NCI-H1417 (cell line): ENCODE measurements at regions not wholly inside any gene's neighbourhood (a gene's known extent, or its start where the extent isn't known, plus 50 kb on each side); places are given as distances from the start of the nearest gene placed in this dataset.
"Not testable (repeated sequence)": the region's sequence is repeated elsewhere in the genome, so short reads cannot be mapped to it uniquely, and the experiment has no call there.

Source experiments
- DNase-seq, 3 experiments: peaks; one replicate each; lab custom pipeline; 2025; lab: John Stamatoyannopoulos, UW

DNA sequence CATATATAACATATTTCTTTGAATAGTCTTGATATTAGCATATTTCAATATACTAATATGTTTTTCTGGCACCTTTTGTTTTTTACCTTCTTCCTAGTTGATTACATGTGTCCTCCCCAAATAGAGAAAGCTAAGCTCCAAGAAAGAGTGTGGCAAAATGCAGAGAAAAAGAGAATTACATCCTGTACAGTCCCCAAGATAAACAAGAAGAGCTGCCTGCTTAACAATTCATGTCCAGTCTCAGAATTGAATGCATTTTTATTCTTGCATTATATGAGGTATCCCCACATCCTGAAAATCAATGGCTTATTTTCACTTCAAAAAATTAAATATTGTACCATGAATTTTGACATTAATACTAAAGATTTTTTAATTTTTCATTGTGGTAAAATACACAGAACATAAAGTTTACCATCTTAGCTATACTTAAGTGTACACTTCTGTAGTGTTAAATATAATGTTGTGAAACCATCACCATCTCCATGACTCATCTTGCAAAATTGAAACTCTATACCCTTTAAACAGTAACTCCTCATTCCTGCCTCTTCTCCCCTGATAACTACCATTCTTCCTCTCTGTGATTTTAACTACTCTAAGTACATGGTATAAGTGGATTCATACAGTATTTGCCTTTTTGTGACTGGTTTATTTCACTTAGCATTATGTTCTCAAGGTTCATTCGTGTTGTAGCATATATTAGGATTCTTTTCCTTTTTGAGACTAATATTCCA lies 490.3 kb downstream of the COL12A1 start:
- DNase-seq = no peak

DNA sequence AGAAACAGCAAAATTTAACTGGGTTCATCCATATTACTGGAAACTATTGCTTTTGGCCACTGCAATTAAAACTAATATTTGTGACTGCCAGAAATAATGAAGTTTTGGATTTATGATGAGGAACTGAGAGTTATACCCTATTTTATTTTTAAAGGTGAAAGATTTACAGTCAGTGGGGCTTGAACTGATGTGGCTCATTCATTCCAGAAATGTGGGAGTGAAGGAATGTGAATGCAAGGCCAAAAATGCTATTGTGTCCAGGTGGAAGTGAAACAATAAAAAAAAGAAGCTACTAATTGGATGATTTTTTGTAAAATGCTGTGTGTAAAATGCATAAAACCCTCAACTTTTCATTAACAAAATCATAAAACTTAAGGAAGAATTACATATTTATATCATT lies 491.9 kb downstream of the COL12A1 start:
- no peak for DNase-seq

DNA sequence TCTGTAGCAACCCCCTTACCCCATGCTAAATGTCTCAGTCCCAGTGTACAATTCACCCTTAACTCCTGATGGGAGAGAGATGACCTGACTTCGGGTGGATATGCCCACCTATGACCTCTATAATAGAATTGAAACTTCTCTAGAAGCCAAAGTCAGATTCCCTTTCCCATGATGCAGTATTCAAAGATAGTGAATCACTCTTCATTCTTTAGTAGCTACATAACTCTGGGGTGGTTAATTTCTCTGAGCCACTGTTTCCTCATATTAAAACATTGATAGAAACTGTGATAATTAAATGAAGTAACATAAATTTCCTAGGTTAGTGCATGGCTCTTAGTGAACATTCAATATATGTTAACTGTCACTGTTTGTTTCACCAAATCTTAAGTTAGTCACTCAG lies 500.4 kb downstream of the COL12A1 start:
- DNase-seq = no peak

DNA sequence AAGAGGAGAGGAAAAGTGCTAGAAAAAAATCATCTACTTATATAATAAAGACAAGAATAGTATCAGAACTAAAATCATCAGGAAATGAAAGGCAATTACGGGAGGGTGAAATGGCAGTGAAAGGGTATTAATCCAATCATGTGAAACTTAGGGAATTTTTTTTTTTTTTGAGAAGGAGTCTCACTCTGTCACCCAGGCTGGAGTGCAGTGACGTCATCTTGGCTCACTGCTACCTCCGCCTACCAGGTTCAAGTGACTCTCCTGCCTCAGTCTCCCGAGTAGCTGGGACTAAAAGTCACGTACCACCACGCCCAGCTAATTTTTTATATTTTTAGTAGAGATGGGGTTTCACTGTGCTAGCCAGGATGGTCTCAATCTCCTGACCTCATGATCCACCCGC lies 501.3 kb downstream of the COL12A1 start:
- DNase-seq = not testable (repeated sequence)

DNA sequence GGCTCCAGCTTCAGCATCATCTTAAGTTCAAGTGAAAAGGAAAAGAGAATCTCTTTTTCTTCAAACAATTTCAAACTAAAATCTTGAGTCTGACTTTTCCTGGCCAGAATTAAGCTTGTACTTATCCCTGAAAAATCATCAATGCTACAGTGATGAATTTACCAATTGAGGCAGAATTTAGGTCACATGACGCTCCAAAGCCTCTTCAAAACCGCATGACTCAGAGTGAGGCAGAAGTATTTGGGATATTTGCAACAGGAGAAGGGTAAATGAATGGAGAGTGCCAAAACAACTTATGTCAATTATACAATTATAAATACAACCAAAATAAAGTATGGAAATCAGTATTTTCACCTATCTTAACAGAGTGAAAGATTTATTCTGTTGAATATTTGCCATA lies 515.5 kb downstream of the COL12A1 start:
- no peak for DNase-seq

DNA sequence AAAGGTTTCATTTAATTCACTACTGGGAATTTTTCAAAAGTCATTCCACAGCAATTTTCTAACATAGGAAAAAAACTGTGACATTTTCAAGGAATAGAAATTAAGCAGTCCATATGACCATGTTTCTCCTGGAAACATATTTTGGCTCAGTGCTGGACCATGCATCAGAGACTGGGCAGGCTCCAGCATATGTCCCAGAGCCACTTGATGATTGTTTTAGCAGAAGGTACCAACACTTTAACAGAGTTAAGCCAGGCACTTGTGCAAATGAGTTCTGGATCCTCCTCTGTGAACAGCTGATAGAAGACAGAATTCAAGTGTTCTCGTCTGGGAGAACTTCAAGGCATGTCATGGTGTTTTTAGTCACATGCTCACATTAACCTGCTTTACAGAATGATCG lies 516.3 kb downstream of the COL12A1 start:
- no peak for DNase-seq

DNA sequence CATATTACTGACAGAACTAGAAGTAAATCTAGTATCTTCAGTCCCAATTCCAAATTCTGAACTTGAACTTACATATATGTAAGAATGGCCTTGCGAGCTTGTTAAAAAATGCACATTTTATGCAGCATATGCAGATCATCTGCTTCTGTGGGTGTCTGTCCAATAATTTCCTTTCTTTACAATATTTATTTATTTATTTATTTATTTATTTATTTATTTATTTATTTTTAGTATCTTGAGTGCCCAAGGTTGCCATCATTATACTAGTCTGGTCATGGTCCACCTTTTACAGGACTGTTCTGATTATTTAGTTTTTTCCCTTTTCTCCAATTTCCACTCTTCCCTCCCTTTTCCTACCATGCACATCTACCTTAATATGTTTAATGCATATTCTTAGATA lies 528.4 kb downstream of the COL12A1 start:
- no peak for DNase-seq

DNA sequence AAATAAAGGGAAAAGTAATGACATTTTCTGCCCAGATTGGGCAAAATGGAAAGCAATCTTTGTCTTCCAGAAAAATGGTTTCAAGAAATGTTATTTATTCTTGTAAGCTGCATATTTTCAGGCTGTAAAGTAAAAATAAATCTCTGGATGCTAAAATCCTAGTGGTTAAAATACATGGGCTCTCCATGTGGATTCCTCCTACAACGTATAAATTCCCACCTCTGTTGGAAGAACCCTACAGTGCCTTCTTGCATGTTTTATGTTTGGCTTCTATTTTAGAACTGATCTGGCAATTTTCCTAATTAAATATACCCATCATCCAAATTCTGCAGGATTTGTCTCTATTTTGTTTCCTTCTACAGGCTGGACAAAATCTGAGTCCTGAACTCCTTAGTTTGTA lies 528.9 kb downstream of the COL12A1 start:
- DNase-seq = no peak

DNA sequence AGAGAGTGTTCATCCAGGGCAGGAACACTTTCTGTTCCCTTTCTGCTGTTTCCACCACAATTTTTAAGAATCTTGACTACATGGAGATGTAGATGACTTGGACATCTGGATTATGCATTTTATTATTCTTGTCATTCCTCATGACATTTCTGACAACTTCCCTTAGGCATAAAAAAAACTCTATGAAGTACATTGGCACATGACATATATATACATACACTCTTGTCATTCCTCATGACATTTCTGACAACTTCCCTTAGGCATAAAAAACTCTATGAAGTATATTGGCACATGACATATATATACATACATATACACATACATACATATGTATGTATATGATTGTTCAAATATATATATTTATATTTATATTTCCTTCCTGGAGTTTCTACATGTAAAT lies 531.5 kb downstream of the COL12A1 start:
- DNase-seq = no peak

DNA sequence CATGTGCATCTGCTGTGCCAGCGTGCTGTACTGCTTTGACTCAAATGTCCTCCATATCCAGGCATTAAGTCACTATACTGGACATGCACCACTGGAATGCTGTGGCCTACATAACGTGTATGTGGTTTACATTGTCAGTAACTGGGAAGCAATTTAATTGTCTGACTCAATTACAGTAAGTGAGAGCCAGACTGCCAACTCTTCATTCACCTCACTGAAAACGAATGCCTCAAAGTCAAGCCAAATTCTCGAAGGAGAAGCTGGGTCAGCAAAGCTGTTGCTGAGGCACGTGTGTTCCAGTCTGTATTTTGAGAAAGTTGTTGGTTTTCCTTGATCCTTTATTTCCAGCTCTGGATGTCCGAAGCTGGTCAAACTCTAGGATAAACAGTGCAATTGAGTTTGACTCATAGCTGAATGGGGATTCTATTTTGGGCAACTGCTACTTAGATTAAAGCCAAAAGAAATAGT lies 534.3 kb downstream of the COL12A1 start:
- no peak for DNase-seq

DNA sequence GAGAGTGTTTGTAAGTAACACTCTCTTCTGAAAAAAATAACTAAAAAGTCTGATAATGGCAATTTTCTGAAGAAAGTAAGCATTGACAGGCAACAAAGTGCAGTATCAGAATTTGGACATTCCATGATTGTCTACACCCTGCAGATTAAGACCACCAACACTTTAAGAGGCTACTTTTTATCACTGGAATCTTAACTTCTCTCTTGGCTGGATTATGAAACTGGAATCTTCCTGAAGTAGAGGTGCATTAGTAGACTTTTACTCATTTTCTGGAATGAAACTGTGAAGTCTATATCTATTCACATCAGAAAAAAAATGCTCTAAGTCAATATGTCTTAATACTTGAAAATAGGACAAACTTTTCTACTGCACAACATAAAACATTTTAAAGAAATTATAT lies 547.5 kb downstream of the COL12A1 start:
- no peak for DNase-seq

DNA sequence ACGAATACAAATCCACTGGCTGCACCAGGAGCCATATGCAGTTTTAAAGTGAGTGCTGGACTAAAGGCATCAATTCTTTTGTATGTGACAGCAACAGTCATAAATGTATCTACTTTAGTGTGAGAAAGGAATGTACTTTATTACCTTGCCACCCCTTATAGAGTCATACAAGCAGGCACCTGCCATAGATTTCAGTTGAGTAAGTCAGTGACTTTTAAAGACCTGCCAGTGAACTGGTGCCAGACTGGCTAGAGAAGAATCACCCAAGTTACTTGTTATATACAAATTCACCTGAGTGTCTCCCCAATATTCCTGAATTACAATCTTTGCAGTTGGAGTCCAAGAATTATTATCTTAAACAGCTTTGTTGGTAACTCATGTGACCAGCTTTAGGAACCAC lies 547.9 kb downstream of the COL12A1 start:
- no peak for DNase-seq

DNA sequence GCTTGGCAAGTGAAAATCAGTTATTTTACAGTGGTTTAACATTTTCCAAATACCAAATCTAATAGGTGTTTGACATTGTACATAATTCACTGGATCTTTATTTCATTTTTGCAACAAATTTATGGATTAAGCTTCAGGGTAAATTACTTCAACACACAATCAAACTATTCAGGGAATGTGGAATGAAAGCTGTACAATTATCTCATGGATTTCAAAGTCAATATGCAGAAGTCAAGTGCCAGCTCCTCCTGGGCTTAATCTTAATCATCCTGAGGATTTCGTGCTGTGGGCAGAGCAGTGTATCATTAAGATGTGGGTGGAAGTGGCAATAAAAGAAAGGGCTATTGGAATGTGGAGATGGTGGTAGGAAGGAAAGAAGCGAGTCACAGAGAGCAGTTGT lies 548.8 kb downstream of the COL12A1 start:
- no peak for DNase-seq

DNA sequence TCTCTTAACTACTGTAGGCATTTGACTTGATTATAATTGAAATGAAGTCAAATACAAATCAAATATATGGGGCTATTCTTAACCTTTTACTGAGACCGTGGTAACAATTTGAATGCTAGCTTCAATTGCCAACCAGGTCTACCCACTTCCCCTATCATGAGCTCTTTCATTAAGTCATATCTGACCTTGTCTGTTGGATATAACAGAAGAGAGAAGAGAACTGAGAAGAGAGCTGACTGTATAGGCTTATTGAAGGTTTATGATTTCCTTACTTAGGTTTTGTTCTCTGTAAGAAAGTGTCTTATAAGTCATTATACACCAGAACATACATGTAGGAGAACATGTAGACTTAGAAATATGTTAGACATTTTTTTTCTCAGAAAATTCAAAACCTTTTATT lies 549.4 kb downstream of the COL12A1 start:
- DNase-seq = no peak

DNA sequence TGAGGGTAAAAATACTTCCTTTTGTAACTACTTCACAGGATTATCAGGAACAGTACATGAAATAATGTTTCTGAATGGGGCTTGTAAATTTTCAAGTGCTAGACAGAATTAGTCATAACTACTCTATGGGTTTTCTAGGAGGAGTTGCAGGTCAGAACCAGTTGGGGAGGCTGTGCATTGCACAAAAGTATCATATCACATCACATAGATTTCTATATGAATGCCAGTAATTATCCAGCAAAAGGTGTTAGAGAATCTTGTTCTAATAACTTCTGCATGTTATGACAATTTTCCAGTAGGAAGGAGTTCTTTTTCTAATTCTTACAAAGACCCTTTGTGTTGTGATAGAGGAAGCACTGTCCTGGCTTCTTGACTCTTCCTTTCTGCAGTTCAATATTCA lies 551.6 kb downstream of the COL12A1 start:
- DNase-seq = no peak

DNA sequence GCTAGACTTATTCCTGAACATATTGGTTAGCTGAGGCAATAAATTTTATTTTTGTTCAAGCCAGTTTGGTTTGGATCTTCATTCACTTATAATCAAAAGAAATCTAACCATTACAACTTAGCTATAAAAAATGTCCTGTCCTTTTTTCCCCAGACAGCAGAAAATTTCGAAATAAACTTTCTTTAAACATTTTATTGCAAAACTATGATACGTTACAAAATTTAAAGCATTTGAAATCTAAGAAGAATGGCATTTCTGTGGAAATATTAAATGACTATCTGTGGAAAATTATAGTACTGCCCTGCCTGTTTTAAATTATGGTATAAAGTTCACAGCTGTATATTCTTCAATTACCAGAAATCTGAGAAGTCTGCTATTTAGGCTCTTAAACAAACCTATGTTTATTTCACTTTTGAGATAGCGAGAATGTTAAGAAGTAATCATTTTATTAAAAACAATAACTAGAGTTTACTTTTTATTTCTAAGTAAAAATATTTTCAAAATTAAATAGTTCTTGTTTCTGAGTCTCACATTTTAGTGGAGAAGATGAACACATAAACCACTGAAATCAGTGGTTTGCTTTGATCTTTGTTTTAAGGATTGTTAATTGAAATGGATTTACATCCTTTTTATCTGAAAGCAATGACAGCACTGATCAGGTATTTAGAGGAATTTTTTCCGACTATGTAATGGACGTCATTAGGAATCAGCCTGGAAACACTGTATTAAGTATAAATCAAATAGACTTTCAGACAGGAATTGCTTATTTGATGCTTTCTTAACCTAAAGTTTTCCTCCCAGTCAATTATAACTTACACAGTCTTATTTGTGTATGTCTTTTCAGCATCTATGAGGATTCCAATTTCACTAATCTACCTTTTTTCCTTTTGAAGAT lies 553.7 kb downstream of the COL12A1 start:
- no peak for DNase-seq

DNA sequence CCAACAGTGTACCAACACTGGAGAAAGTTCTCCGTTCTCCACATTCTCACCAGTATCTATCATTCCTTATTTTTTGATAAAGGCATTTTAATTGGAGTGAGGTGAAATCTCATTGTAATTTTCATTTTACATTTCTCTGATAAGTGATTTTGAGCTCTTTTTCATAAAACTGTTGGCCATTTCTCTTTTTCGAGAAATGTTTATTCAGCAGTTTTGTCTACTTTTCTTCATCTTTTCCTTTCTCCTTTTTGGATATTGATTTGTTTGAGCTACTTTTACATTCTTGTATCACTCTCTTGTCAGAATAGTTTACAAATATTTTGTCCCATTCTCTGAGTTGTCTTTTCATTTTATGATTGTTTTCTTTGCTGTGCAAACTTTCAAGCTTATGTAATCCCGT lies 555.2 kb downstream of the COL12A1 start:
- DNase-seq = no peak

DNA sequence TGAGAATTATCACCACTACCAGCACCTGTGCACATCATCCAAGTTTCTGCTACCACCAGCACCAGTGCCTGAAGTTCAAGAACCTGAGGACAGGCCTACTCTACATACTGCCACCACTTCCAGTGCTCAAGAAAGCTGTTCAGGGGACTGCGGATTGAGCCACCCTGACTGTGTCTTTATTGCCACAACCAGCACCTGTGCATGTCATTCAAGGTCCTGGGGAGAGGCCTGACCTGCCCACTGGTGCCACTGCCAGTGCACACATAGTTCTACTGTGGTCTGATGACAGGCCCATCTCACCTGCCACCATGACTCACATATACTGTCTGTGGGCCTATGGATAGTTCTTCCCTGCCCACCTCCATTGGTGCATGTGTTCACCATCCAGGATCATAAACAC lies 559.4 kb downstream of the COL12A1 start:
- no peak for DNase-seq

DNA sequence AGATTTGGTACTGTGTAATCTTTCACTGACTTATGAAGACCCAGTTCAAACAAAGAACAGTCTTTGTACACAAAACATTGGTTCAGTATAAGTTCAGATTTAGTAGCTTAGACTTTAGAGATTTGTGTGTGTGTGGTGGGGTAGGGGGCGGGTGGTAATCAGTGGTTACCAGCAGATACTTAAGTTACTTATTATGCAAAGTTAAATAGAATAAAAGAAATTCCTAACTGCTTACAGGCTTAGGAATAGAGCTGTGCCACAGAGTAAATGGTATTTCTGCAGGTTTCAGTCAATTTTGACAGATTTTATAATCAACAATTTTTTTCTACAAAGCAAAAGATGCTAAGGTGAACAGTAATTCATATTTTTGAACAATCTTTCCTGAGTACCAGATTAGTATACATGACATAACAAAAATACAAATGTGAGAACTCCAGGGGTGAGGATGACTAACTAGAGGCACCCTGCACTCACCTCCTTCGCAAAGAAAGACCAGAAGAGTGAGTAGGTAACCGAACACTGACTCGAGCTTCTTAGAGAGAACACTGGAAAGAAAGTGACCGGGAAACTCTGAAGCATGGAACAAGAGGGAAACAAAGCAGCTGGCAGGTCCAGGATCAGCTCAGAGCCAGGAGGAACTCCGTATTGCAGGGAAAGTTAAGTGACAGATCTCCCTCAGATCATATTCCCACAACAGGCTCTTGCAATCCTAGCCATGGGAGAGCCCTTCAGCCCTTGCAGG lies 560.6 kb downstream of the COL12A1 start:
- DNase-seq = no peak

DNA sequence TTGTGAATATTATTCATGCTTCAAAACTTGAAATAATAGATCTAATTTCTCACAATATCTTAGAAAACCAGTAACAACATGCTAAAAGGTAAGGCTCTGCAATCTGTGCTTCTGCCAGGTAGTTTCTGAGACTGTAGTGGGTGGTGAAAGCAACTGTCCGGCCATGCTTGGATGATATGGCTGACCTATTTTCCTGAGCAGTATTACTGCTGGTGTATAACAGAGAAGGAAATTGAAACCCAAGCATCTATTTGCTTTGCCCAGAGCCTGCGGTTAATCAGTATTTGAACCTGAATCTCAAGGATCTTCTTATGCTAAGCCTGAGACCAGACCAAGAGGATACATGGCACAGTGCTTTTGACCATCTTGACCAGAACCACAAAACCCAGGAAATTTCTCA lies 563.8 kb downstream of the COL12A1 start:
- DNase-seq = no peak

DNA sequence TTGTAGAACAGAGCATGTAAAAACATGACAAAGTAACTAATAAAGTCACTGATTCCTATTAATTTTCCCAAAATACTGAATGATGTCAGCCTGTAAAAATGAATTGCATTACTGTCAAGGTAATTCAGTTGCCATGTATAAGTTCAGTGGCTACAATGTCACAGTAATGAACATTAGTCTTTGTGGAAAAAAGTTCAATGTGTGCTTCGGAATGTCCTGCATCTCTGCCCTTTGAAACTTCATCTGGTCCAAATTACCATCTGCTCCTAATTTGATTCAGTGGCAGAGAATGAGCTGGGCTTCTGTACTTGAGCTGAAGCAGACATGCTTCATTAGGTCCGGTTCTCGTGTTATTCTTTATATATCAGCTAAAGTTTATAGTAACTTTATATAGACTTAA lies 567.4 kb downstream of the COL12A1 start:
- no peak for DNase-seq

DNA sequence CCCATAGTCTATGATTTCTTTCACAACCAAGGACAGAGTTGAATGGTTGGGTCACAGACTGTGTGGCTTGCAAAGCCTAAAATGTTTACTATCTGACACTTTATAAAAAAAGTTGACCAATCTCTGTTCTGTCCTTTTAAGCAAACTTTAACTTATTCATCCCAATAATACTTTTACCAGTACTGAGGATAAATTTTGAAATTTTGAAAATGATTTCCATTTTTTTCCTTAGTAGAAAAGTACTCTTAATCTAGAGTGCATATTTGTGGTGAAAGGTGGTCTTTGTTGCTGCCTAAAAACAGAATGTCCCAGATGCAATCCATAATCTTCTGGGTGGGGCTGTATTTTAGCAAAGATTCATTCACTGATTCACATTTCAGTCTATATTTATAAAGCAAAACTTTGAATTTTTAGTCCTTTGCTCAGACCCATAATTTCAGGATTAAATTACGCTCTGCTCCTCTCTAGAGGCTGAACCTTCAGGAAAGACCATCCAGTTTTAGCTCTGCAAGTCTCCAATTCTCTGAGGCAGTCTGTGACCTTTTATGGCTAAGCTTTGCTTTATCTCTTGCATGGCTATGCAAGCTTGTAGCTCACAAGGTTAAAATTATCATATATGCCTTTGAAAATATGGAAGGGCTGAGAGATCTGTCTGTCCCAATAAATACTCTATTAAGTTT lies 573.5 kb downstream of the COL12A1 start:
- no peak for DNase-seq
